ES-I3 (cell line): ENCODE measurements at regions not wholly inside any gene's neighbourhood (a gene's known extent, or its start where the extent isn't known, plus 50 kb on each side); places are given as distances from the start of the nearest gene placed in this dataset.

Source experiments
- H3K36me3 ChIP-seq: 2 replicates; pipeline ENCODE4 v1.6.1; 2013; ENCODE audit warnings: mild to moderate bottlenecking, low read length, control low read depth, moderate library complexity; ENCODE audit not compliant: insufficient read depth
- H3K4me1 ChIP-seq: 2 replicates; pipeline ENCODE4 v1.6.1; 2013; ENCODE audit warnings: mild to moderate bottlenecking, control low read depth, low read length; ENCODE audit not compliant: insufficient read depth
- H3K9ac ChIP-seq: 2 replicates; pipeline ENCODE4 v1.6.1; 2013; ENCODE audit warnings: low read depth, mild to moderate bottlenecking, low read length, moderate library complexity
- H3K9me3 ChIP-seq: 2 replicates; pipeline ENCODE4 v1.6.1; 2013; ENCODE audit warnings: mild to moderate bottlenecking, low read length, moderate library complexity; ENCODE audit not compliant: control insufficient read depth, insufficient read depth

- Histone ChIP-seq H3K9ac (no peak overlapping the region), H3K36me3 (no peaks in the 10 kb centered on the region), H3K4me1 (no peaks in the 10 kb centered on the region), H3K9me3 (no peaks in the 10 kb centered on the region)
Measured at GRCh38 chr5:116389601-116390000, 185.0 kb downstream of the SEMA6A start.

GRCh38 chr5:116388564-116389258 is 185.9 kb downstream of the SEMA6A start:
- Histone ChIP-seq H3K9ac (no peak overlapping the region), H3K9me3 (no peaks in the 10 kb centered on the region), H3K4me1 (no peaks in the 10 kb centered on the region), H3K36me3 (no peaks in the 10 kb centered on the region)

DNA sequence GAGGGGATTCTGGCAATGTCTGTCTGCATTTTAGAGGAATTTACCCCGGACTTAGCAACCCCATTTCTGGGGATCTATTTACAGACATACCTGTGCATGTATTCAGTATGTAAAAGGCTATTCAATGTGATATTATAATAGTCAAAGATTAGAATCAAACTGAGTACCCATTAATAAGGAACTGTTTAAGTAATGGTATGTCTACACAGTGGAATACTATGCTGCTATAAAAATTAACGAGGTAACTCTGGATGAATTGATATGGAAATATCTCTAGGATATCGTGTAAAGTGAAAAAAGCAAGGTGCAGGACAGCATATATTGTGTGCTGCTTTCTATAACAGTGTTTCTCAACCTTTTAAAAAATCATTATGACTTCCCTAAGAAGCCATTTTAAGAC is 186.9 kb downstream of the SEMA6A start:
- Histone ChIP-seq H3K9me3 (no peaks in the 10 kb centered on the region), H3K4me1 (no peaks in the 10 kb centered on the region), H3K9ac (no peak overlapping the region)

DNA sequence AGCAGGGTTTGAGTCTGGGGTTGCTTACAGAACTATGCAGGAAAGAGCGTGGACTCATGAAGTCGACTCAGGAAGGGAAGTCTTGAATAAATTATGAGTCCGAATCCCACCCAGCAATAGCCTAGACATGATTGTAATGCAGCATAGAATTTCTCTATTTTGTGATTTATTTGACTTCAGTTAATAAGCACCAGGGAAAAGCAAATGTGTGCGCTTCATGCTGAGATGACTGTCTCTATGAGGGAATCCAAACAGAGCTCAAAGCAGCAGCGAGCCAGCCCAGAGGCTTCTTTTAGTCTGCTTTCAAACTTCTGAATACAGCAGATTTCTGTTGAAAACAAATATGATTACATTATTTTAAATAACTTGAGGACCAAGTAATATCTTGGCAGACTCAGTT is 188.0 kb downstream of the SEMA6A start:
- no peaks in the 10 kb centered on the region for H3K9me3 ChIP-seq
- no peaks in the 10 kb centered on the region for H3K4me1 ChIP-seq
- H3K9ac ChIP-seq, result no peak overlapping the region
- H3K36me3 ChIP-seq, result no peaks in the 10 kb centered on the region

More for the DNA sequence above, 186.9 kb downstream of the SEMA6A start:
- no peaks in the 10 kb centered on the region for H3K36me3 ChIP-seq

DNA sequence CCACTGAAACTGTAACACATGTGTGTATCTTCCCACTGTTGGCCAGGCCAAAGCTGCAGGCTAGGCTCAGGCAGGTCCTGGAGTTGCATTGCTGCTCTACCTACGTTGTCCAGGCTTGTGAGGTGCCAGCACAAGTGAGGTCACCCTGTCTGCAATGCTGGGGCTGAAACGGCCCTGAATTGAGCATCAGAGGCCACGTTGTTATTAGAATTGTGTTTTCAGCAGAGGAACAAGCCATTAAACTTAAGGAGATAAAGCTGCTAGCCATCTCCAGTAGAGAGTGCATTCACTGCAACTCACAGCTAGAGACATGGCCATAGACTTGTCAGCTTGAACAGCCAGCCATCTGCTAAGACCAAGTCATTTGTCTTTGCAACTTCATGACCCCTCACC is 191.8 kb downstream of the SEMA6A start:
- H3K9me3 ChIP-seq, result no peaks in the 10 kb centered on the region
- no peaks in the 10 kb centered on the region for H3K4me1 ChIP-seq
- no peak overlapping the region for H3K9ac ChIP-seq
- H3K36me3 ChIP-seq, result no peaks in the 10 kb centered on the region

- no peaks in the 10 kb centered on the region for H3K4me1 ChIP-seq
Measured at GRCh38 chr5:116382032-116382873, 192.4 kb downstream of the SEMA6A start.

GRCh38 chr5:116381201-116381600 is 193.4 kb downstream of the SEMA6A start:
- Histone ChIP-seq H3K36me3 (no peaks in the 10 kb centered on the region), H3K4me1 (no peaks in the 10 kb centered on the region), H3K9me3 (no peaks in the 10 kb centered on the region), H3K9ac (no peak overlapping the region)

More at GRCh38 chr5:116382032-116382873, 192.4 kb downstream of the SEMA6A start:
- Histone ChIP-seq H3K9ac (no peak overlapping the region), H3K36me3 (no peaks in the 10 kb centered on the region), H3K9me3 (no peaks in the 10 kb centered on the region)

- no peaks in the 10 kb centered on the region for H3K4me1 ChIP-seq
- no peaks in the 10 kb centered on the region for H3K9me3 ChIP-seq
- no peaks in the 10 kb centered on the region for H3K36me3 ChIP-seq
- H3K9ac ChIP-seq, result no peak overlapping the region
Measured at GRCh38 chr5:116380621-116381020, 194.0 kb downstream of the SEMA6A start.

GRCh38 chr5:116379306-116379705 is 195.3 kb downstream of the SEMA6A start:
- Histone ChIP-seq H3K4me1 (no peaks in the 10 kb centered on the region), H3K36me3 (no peaks in the 10 kb centered on the region), H3K9me3 (no peaks in the 10 kb centered on the region), H3K9ac (no peak overlapping the region)

- Histone ChIP-seq H3K9me3 (no peaks in the 10 kb centered on the region), H3K4me1 (no peaks in the 10 kb centered on the region), H3K9ac (no peak overlapping the region), H3K36me3 (no peaks in the 10 kb centered on the region)
Measured at GRCh38 chr5:116378777-116379121, 195.9 kb downstream of the SEMA6A start.

DNA sequence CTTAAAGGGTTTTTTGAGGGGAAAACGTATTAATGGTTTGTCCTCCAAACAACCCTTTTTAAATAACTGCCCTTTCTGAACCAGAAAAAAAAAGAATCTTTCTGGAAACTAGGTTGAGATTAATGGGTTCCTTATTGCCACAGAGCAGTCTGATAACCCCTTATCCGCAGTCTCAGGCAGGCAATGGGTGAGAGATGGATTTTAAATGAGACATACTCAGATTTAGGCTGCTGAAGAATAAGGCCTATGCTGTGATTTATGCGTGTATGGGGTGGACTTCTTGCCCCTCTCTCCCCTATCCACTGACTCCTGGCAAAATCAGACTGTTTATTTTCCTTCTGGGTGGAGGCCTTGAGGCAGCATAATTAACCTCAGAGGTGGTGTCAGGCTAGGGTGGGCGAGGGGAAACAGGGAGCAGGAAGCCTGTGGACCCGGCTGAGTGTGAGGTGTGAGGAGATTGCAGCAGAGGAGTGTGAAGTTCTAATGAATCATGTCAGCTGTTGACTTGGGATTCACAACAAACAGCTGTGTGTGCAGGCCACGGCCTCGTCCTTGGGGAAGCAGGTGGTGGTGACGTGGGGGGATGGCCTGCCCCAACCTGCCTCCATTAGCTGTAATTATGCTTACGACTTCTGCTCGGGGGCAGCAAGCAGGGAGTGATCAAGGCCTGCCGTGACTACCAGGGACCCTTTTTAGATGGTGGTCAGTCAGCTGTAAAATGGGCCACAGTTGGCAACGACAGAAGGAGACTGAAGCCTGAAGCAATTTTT is 196.4 kb downstream of the SEMA6A start:
- H3K9me3 ChIP-seq, result no peaks in the 10 kb centered on the region
- no peaks in the 10 kb centered on the region for H3K4me1 ChIP-seq
- no peaks in the 10 kb centered on the region for H3K36me3 ChIP-seq
- H3K9ac ChIP-seq, result no peak overlapping the region

GRCh38 chr5:116377276-116378006 is 197.2 kb downstream of the SEMA6A start:
- no peaks in the 10 kb centered on the region for H3K36me3 ChIP-seq
- no peaks in the 10 kb centered on the region for H3K9me3 ChIP-seq
- no peaks in the 10 kb centered on the region for H3K4me1 ChIP-seq
- H3K9ac ChIP-seq, result no peak overlapping the region

GRCh38 chr5:116375926-116376325 is 198.7 kb downstream of the SEMA6A start:
- Histone ChIP-seq H3K9ac (no peak overlapping the region), H3K9me3 (no peaks in the 10 kb centered on the region), H3K36me3 (no peaks in the 10 kb centered on the region), H3K4me1 (no peaks in the 10 kb centered on the region)

GRCh38 chr5:116374434-116374852 is 200.2 kb downstream of the SEMA6A start:
- Histone ChIP-seq H3K36me3 (no peaks in the 10 kb centered on the region), H3K9ac (no peak overlapping the region), H3K4me1 (peaks cover 9% of the 10 kb centered on the region; the same call in 1 of the 2 replicates), H3K9me3 (no peaks in the 10 kb centered on the region)
